GM23248 (cell line): ENCODE measurements at regions not wholly inside any gene's neighbourhood (a gene's known extent, or its start where the extent isn't known, plus 50 kb on each side); places are given as distances from the start of the nearest gene placed in this dataset.

Experiments used
- EZH2 ChIP-seq: fragments of 200-600 bp; sonication (generic); IDR thresholded peaks from 2 replicates; pipeline ENCODE4 v1.6.1; 2018; ENCODE audit warnings: antibody characterized with exemption, mild to moderate bottlenecking; ENCODE audit not compliant: insufficient read depth, poor library complexity, severe bottlenecking
- EZH2phosphoT487 ChIP-seq: fragments of 200-600 bp; sonication (generic); IDR thresholded peaks from 2 replicates; pipeline ENCODE4 v1.6.1; 2018; ENCODE audit warnings: antibody characterized with exemption, moderate library complexity, mild to moderate bottlenecking, low read depth; ENCODE audit not compliant: insufficient read depth

GRCh38 chr7:97390052-97390451 lies 272.6 kb downstream of the SDHAF3 start:
- TF ChIP-seq EZH2phosphoT487 (no peak), EZH2 (no peak)
